ENCODE measurements at regions not wholly inside any gene's neighbourhood (a gene's known extent, or its start where the extent isn't known, plus 50 kb on each side); places are given as distances from the start of the nearest gene placed in this dataset.

GRCh38 chr6:149153100-149153499 lies 164.4 kb upstream of the TAB2 start:
- Histone ChIP-seq H3K4me1 (no peaks in the 10 kb centered on the region), H3K36me3 (no peaks in the 10 kb centered on the region), H3K27me3 (no peaks in the 10 kb centered on the region), H3K4me3 (no peak overlapping the region), H3K9me3 (no peaks in the 10 kb centered on the region), H3K27ac (no peak overlapping the region)
- 77 to 91% methylated on average over 2 of the region's 2 CpGs for WGBS, 2 donors
- no peak for TF ChIP-seq CTCF (IDR thresholded peaks at IDR 0.05)
- DNase-seq = no peak
- no peak for FAIRE-seq
- ATAC-seq = peak in 2 of 4 donors; percentile 53 to 61
- intact Hi-C loops (cut with DNase I) = no loop called here

GRCh38 chr6:149153693-149154092 lies 163.8 kb upstream of the TAB2 start:
- Histone ChIP-seq H3K36me3 (no peaks in the 10 kb centered on the region), H3K4me1 (no peaks in the 10 kb centered on the region), H3K9me3 (no peaks in the 10 kb centered on the region), H3K4me3 (no peak overlapping the region), H3K27me3 (no peaks in the 10 kb centered on the region), H3K27ac (no peak overlapping the region)
- intact Hi-C loops (cut with DNase I) = no loop called here
- 93 to 100% methylated on average over 2 of the region's 2 CpGs for WGBS, 2 donors
- DNase-seq (no peak), FAIRE-seq (no peak), ATAC-seq (no peak)
- no peak for TF ChIP-seq CTCF (IDR thresholded peaks at IDR 0.05)

- no peak for ATAC-seq
- 87 to 91% methylated on average over 1 of the region's 1 CpG for WGBS, 2 donors
Measured at GRCh38 chr6:149154261-149154821, 163.2 kb upstream of the TAB2 start.

GRCh38 chr6:149157126-149157525 lies 160.4 kb upstream of the TAB2 start:
- Histone ChIP-seq H3K27me3 (no peaks in the 10 kb centered on the region), H3K36me3 (no peaks in the 10 kb centered on the region), H3K4me3 (no peak overlapping the region), H3K27ac (no peak overlapping the region), H3K4me1 (no peaks in the 10 kb centered on the region), H3K9me3 (no peaks in the 10 kb centered on the region)
- DNase-seq (no peak), FAIRE-seq (no peak), ATAC-seq (no peak)
- WGBS, 2 donors = 77 to 90% methylated on average over 5 of the region's 5 CpGs
- no peak for TF ChIP-seq CTCF (IDR thresholded peaks at IDR 0.05)
- intact Hi-C loops (cut with DNase I) = no loop called here

More at GRCh38 chr6:149154261-149154821, 163.2 kb upstream of the TAB2 start:
- no peaks in the 10 kb centered on the region for H3K27me3 ChIP-seq
- DNase-seq (no peak), FAIRE-seq (no peak)
- no peak for TF ChIP-seq CTCF (IDR thresholded peaks at IDR 0.05)
- intact Hi-C loops (cut with DNase I) = no loop called here
- H3K9me3 ChIP-seq = no peaks in the 10 kb centered on the region
- no peak overlapping the region for H3K27ac ChIP-seq
- no peaks in the 10 kb centered on the region for H3K4me1 ChIP-seq
- H3K4me3 ChIP-seq = no peak overlapping the region
- no peaks in the 10 kb centered on the region for H3K36me3 ChIP-seq

GRCh38 chr6:149158076-149158475 lies 159.4 kb upstream of the TAB2 start:
- WGBS, 2 donors = 96 to 98% methylated on average over 6 of the region's 6 CpGs
- no peak for TF ChIP-seq CTCF (IDR thresholded peaks at IDR 0.05)
- Histone ChIP-seq H3K36me3 (no peaks in the 10 kb centered on the region), H3K4me3 (no peak overlapping the region), H3K4me1 (no peaks in the 10 kb centered on the region), H3K9me3 (peaks cover 0 to 2% (median 0%) of the 10 kb centered on the region in 4 donors), H3K27me3 (no peaks in the 10 kb centered on the region), H3K27ac (no peak overlapping the region)
- intact Hi-C loops (cut with DNase I) = no loop called here
- no peak for ATAC-seq
- no peak for FAIRE-seq
- DNase-seq = no peak

Data from pancreas (tissue), 10 donors.